T-cell (primary cell): ENCODE measurements at regions not wholly inside any gene's neighbourhood (a gene's known extent, or its start where the extent isn't known, plus 50 kb on each side); places are given as distances from the start of the nearest gene placed in this dataset.

ENCODE experiments used
- ATAC-seq, 4 experiments: fragments of 200-7000 bp in 3 of 4; fragments of 150-1000 bp in 1 of 4; cut with Tn5 transposase; replicated peaks in 1 of 4; 1 replicate in 3 of 4; 2 replicates in 1 of 4; pipeline ENCODE4 v1.10.0; 2021; ENCODE audit warnings: moderate library complexity in 3 of 4, mild to moderate bottlenecking in 2 of 4, moderate number of reproducible peaks in 1 of 4
- CTCF ChIA-PET, 2 donors: fragments of 300-600 bp; sonication (Branson Sonifier 250); formaldehyde crosslinking; loops; one replicate each; lab custom pipeline; 2022; ENCODE audit warnings: antibody characterized with exemption in 2 of 2; lab: Charles Lee
- POLR2A ChIA-PET, 2 donors: fragments of 300-600 bp; sonication (Branson Sonifier 250); formaldehyde crosslinking; loops; one replicate each; lab custom pipeline; 2022; ENCODE audit warnings: antibody characterized with exemption in 2 of 2; lab: Charles Lee
- DNase-seq, 35 experiments: peaks; one replicate each; pipeline versions ENCODE4 v3.0.0 to v3.0.0-alpha.2; 2013 to 2023
- H3K27ac ChIP-seq: one replicate; pipeline ENCODE4 v1.5.1; 2013; ENCODE audit warnings: low read length
- H3K27me3 ChIP-seq, 2 experiments: replicated peaks in 1 of 2; 1 replicate in 1 of 2; 2 replicates in 1 of 2; pipeline versions ENCODE4 v1.6.1 to v1.7.0; 2013; ENCODE audit warnings: low read length in 1 of 2, mixed read lengths in 1 of 2; ENCODE audit not compliant: control insufficient read depth in 2 of 2, insufficient read depth in 2 of 2; ENCODE audit errors: extremely low read depth in 1 of 2
- H3K36me3 ChIP-seq, 2 donors: 1 replicate in 1 of 2; 2 replicates in 1 of 2; pipeline versions ENCODE4 v1.6.1 to v1.7.0; 2013; ENCODE audit warnings: low read length in 1 of 2; ENCODE audit not compliant: control insufficient read depth in 2 of 2, insufficient read depth in 1 of 2; ENCODE audit errors: extremely low read depth in 1 of 2
- H3K4me1 ChIP-seq, 2 experiments: 1 replicate in 1 of 2; 2 replicates in 1 of 2; pipeline versions ENCODE4 v1.6.1 to v1.7.0; 2013; ENCODE audit warnings: low read length in 2 of 2, mixed read lengths in 1 of 2; ENCODE audit not compliant: insufficient read depth in 2 of 2, control insufficient read depth in 1 of 2; ENCODE audit errors: extremely low read depth in 1 of 2
- H3K4me3 ChIP-seq, 2 donors: 1 replicate in 1 of 2; 2 replicates in 1 of 2; pipeline versions ENCODE4 v1.5.1 to v1.7.0; 2013; ENCODE audit warnings: mild to moderate bottlenecking in 2 of 2, low read length in 1 of 2, moderate library complexity in 1 of 2; ENCODE audit not compliant: control insufficient read depth in 1 of 2; ENCODE audit errors: extremely low read depth in 1 of 2
- H3K9me3 ChIP-seq: 2 replicates; pipeline ENCODE4 v1.7.0; 2013
- H3K27ac Mint-ChIP-seq, 2 donors: one replicate each; pipeline ENCODE4 v1.8.0; 2020 to 2021; ENCODE audit warnings: mild to moderate bottlenecking in 2 of 2, mixed read lengths in 2 of 2
- H3K27me3 Mint-ChIP-seq, 2 donors: one replicate each; pipeline ENCODE4 v1.8.0; 2021 to 2022; ENCODE audit warnings: mixed read lengths in 2 of 2
- H3K36me3 Mint-ChIP-seq: one replicate; pipeline ENCODE4 v1.8.0; 2021; ENCODE audit warnings: mixed read lengths
- H3K4me1 Mint-ChIP-seq, 3 donors: one replicate each; pipeline ENCODE4 v1.8.0; 2020 to 2022; ENCODE audit warnings: mixed read lengths in 3 of 3, mild to moderate bottlenecking in 1 of 3
- H3K4me3 Mint-ChIP-seq, 3 donors: one replicate each; pipeline ENCODE4 v1.8.0; 2020 to 2022; ENCODE audit warnings: mild to moderate bottlenecking in 3 of 3, mixed read lengths in 3 of 3, moderate library complexity in 3 of 3
- H3K9me3 Mint-ChIP-seq, 3 donors: one replicate each; pipeline ENCODE4 v1.8.0; 2020 to 2022; ENCODE audit warnings: mixed read lengths in 3 of 3
- WGBS: methylation state at CpG from one replicate; pipeline ENCODE4 v1.1.5; 2013; ENCODE audit warnings: missing lambda C conversion rate; ENCODE audit not compliant: insufficient coverage; 5-methylcytosine and 5-hydroxymethylcytosine counted together

DNA sequence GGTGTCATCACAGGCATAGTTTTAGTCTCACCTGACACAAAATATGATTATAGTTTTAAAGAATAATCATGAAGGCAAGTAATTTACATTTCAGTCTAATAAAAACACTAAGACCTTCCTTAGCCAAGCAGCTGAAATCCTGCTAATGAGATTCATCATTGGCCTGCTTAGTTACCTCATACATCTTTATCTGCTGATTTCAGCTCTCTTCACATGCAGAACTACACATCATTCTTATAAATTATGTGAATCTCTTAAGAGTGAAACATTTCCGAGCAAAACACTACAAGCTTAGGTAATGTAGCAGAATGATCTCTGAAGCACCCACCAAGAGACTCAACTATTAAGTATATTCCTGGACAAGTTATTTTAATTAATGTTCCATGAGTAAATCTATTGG, 198.1 kb downstream of the DPY19L2 start:
- ATAC-seq (no peak), DNase-seq (no peak)
- H3K36me3 ChIP-seq = no peaks in the 10 kb centered on the region
- no CpG with 5 or more reads among the region's 1 CpG for WGBS
- H3K27me3 ChIP-seq = no peaks in the 10 kb centered on the region
- Mint-ChIP-seq H3K9me3 (peaks cover 0 to 9% (median 8%) of the 10 kb centered on the region in 3 donors), H3K27me3 (no peaks in the 10 kb centered on the region), H3K36me3 (no peaks in the 10 kb centered on the region), H3K27ac (no peak overlapping the region), H3K4me1 (no peaks in the 10 kb centered on the region), H3K4me3 (no peak overlapping the region)
- no peaks in the 10 kb centered on the region for H3K9me3 ChIP-seq
- no peak overlapping the region for H3K4me3 ChIP-seq
- POLR2A ChIA-PET = no interaction called here
- no peaks in the 10 kb centered on the region for H3K4me1 ChIP-seq
- CTCF ChIA-PET = no interaction called here
- H3K27ac ChIP-seq = no peak overlapping the region

DNA sequence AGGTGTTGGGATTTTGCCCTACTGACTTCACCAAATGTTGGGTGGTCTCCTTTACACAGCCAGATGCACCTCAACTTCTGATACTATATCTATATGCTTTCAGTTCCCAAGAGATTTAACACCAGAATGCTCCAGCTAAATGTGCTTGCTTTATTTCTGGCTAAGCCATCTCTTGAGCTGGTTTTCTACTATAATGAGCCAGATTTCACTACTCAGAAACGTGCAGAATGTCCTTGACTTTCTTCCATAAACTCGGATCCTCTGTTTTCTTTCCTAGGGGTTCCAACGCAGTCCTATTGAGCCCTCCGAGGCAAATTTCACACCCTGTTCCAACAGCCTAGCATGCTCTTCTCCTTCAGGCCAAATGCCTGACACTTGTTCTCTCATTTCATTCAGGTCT, 200.3 kb downstream of the DPY19L2 start:
- Mint-ChIP-seq H3K4me3 (no peak overlapping the region), H3K4me1 (no peaks in the 10 kb centered on the region), H3K27ac (no peak overlapping the region), H3K36me3 (no peaks in the 10 kb centered on the region), H3K27me3 (no peaks in the 10 kb centered on the region), H3K9me3 (peaks cover 0 to 9% (median 8%) of the 10 kb centered on the region in 3 donors)
- ChIA-PET CTCF (no interaction called here), POLR2A (no interaction called here)
- H3K27me3 ChIP-seq = no peaks in the 10 kb centered on the region
- DNase-seq = no peak
- 74% methylated on average over 4 of the region's 4 CpGs for WGBS
- no peaks in the 10 kb centered on the region for H3K9me3 ChIP-seq
- no peak overlapping the region for H3K27ac ChIP-seq
- ATAC-seq = no peak
- H3K4me3 ChIP-seq = no peak overlapping the region
- no peaks in the 10 kb centered on the region for H3K36me3 ChIP-seq
- H3K4me1 ChIP-seq = no peaks in the 10 kb centered on the region

DNA sequence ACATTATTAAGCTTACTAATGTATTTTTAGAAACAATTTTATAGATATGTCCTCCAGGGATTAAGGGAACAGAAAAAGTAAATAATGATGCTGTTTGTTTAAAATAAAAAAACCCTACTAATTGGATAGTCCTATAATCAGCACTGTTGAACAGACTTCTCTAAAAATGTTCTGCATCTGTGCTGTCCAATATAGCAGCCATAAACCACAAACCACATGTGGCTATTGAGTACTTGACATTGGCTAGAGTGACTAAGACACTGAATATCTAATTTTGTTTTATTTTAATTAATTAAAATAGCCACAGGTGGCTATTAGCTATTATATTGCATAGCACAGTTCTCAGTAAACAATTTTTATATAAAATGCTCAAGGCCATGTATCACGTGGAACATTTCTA, 210.4 kb downstream of the DPY19L2 start:
- WGBS = no CpG with 5 or more reads among the region's 1 CpG
- DNase-seq (no peak), ATAC-seq (no peak)
- peaks cover 3 to 11% (median 6%) of the 10 kb centered on the region in 3 donors for H3K9me3 Mint-ChIP-seq
- H3K4me1 ChIP-seq = no peaks in the 10 kb centered on the region
- no peaks in the 10 kb centered on the region for H3K36me3 ChIP-seq
- no peak overlapping the region for H3K27ac Mint-ChIP-seq
- H3K27ac ChIP-seq = no peak overlapping the region
- CTCF ChIA-PET = no interaction called here
- POLR2A ChIA-PET = no interaction called here
- no peaks in the 10 kb centered on the region for H3K4me1 Mint-ChIP-seq
- no peaks in the 10 kb centered on the region for H3K27me3 ChIP-seq
- H3K4me3 ChIP-seq = no peak overlapping the region
- no peaks in the 10 kb centered on the region for H3K36me3 Mint-ChIP-seq
- H3K4me3 Mint-ChIP-seq = no peak overlapping the region
- no peaks in the 10 kb centered on the region for H3K27me3 Mint-ChIP-seq
- no peaks in the 10 kb centered on the region for H3K9me3 ChIP-seq

DNA sequence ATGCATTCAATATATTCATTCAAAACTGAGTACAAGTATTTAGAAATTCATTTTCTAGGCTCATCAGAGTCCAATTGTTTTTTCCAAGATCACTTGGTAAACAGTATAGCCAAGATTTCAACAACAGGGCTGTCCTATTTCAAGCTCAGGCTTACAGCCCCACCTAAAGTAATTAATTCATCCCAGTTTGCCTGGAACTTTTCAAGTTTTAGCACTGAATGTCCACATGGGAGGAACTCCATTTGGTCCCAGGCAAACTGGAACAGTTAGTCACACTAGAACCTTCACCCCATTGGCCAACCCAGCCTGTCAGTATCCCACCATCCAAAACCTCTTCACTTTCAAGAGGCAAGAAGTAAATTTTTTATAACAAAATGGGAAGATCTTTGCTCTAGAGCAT, 210.9 kb downstream of the DPY19L2 start:
- H3K36me3 Mint-ChIP-seq = no peaks in the 10 kb centered on the region

DNA sequence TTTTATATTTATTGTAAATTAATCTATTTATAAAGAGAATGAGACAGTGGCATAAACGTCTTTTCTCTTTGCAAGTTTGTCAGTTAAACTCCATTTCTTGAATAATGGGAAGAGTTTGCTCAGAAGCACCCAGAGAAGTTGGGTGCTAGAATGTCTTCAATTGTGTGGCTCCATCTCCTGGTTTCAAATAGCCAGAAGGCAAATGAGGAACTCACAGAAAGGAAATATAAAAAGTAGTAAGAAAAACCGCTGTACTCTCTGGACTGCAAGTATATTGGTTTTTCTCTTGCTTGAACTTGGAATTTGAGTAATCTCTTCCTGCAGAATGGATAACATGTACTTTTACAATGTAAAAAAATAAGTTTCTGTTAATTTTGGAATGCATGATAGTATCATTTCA, 217.5 kb downstream of the DPY19L2 start:
- Histone ChIP-seq H3K9me3 (no peaks in the 10 kb centered on the region), H3K27me3 (no peaks in the 10 kb centered on the region), H3K4me3 (no peak overlapping the region), H3K4me1 (no peaks in the 10 kb centered on the region), H3K36me3 (no peaks in the 10 kb centered on the region), H3K27ac (no peak overlapping the region)
- no peak for ATAC-seq
- Mint-ChIP-seq H3K36me3 (no peaks in the 10 kb centered on the region), H3K4me3 (no peak overlapping the region), H3K4me1 (no peaks in the 10 kb centered on the region), H3K27me3 (no peaks in the 10 kb centered on the region), H3K27ac (no peak overlapping the region), H3K9me3 (no peaks in the 10 kb centered on the region)
- POLR2A ChIA-PET = no interaction called here
- CTCF ChIA-PET = interaction anchor here in 1 of 2 donors (1.7 kb wide), 1 partner anchor 51 kb away, joined by 3 read pairs; no protein-coding TSS in a partner anchor
- WGBS = no CpG with 5 or more reads among the region's 2 CpGs
- no peak for DNase-seq

More for the DNA sequence above, 210.9 kb downstream of the DPY19L2 start:
- POLR2A ChIA-PET = no interaction called here
- DNase-seq (no peak), ATAC-seq (no peak)
- H3K36me3 ChIP-seq = no peaks in the 10 kb centered on the region
- Mint-ChIP-seq H3K4me3 (no peak overlapping the region), H3K27ac (no peak overlapping the region), H3K27me3 (no peaks in the 10 kb centered on the region), H3K9me3 (peaks cover 3 to 11% (median 6%) of the 10 kb centered on the region in 3 donors), H3K4me1 (no peaks in the 10 kb centered on the region)
- CTCF ChIA-PET = no interaction called here
- H3K4me1 ChIP-seq = no peaks in the 10 kb centered on the region
- H3K27me3 ChIP-seq = no peaks in the 10 kb centered on the region
- H3K9me3 ChIP-seq = no peaks in the 10 kb centered on the region
- H3K4me3 ChIP-seq = no peak overlapping the region
- H3K27ac ChIP-seq = no peak overlapping the region

DNA sequence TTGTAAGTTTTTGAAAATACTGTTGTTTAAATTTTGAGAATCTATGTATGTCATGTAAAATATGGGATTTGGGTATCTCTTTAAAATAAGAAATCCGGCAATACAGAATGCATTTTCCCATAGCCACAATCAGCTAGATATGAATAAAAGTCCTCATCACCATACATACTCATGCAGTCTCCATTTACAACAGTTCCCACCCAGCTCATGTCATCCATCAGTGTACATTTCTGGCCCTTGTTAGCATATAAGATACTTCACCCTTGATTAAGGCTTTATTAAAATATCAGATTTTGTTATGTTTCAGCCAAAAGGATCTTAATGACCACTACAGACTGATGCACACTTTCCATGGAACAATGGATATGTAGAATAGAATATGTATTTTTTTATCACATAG, 218.0 kb downstream of the DPY19L2 start:
- ChIA-PET CTCF (interaction anchor here in 1 of 2 donors (1.7 kb wide), 1 partner anchor 50 kb away, joined by 3 read pairs; no protein-coding TSS in a partner anchor), POLR2A (no interaction called here)
- no peaks in the 10 kb centered on the region for H3K4me1 Mint-ChIP-seq
- WGBS = no CpG with 5 or more reads among the region's 1 CpG
- DNase-seq (no peak), ATAC-seq (no peak)
- Histone ChIP-seq H3K36me3 (no peaks in the 10 kb centered on the region), H3K27ac (no peak overlapping the region), H3K4me3 (no peak overlapping the region), H3K4me1 (no peaks in the 10 kb centered on the region), H3K9me3 (no peaks in the 10 kb centered on the region), H3K27me3 (no peaks in the 10 kb centered on the region)
- no peaks in the 10 kb centered on the region for H3K36me3 Mint-ChIP-seq
- H3K27me3 Mint-ChIP-seq = no peaks in the 10 kb centered on the region
- no peak overlapping the region for H3K4me3 Mint-ChIP-seq
- no peaks in the 10 kb centered on the region for H3K9me3 Mint-ChIP-seq
- H3K27ac Mint-ChIP-seq = no peak overlapping the region

DNA sequence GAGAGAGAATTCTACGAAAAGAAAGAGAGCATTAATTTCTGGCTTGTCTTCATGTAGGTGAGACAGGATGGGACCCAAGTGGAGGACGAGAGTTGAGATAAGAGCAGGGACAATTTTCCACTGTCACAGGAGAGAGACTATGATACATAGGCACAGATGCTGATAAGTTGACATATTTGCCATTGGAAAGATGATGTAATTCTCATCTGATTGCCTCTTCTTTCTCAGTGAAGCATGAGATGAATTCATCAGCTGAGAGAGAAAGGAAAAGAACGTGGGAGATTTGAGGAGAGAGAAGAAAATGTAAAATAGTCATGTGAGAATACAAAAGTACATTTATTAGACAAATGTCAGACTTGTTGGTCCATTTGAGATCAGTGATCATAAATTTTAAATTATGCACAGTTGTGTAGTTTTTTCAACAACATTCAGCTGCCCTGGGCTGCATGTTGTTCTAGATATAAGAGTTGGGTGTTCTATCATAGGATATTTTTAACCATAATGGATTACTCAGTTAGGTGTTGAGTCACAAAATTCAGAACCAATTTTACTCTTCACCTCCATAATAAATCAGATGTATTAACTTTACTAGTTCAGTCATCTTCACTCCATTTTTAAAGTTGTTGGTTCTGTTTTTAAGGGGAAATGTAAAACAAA, 222.9 kb downstream of the DPY19L2 start:
- ATAC-seq = no peak
- ChIA-PET POLR2A (no interaction called here), CTCF (no interaction called here)
- Histone ChIP-seq H3K27me3 (no peaks in the 10 kb centered on the region), H3K27ac (no peak overlapping the region), H3K4me3 (no peak overlapping the region), H3K36me3 (no peaks in the 10 kb centered on the region), H3K9me3 (no peaks in the 10 kb centered on the region), H3K4me1 (no peaks in the 10 kb centered on the region)
- no peaks in the 10 kb centered on the region for H3K27me3 Mint-ChIP-seq
- H3K4me3 Mint-ChIP-seq = no peak overlapping the region
- WGBS = 57% methylated on average over 2 of the region's 3 CpGs
- no peaks in the 10 kb centered on the region for H3K4me1 Mint-ChIP-seq
- DNase-seq = no peak
- H3K36me3 Mint-ChIP-seq = no peaks in the 10 kb centered on the region
- H3K27ac Mint-ChIP-seq = no peak overlapping the region
- no peaks in the 10 kb centered on the region for H3K9me3 Mint-ChIP-seq
